Loucy (cell line): ENCODE measurements at regions not wholly inside any gene's neighbourhood (a gene's known extent, or its start where the extent isn't known, plus 50 kb on each side); places are given as distances from the start of the nearest gene placed in this dataset.

ENCODE experiments used
- CTCF ChIP-seq: fragments of 200-600 bp; sonication (generic); conservative IDR thresholded peaks from 2 replicates; pipeline ENCODE4 v1.5.1; 2014; ENCODE audit warnings: mild to moderate bottlenecking, antibody characterized with exemption, low read length
- EZH2phosphoT487 ChIP-seq: fragments of 200-600 bp; IDR thresholded peaks from 2 replicates; pipeline ENCODE4 v1.6.1; 2018; ENCODE audit warnings: antibody characterized with exemption, mild to moderate bottlenecking, moderate library complexity, borderline replicate concordance

GRCh38 chr1:37189111-37189510 is 154.8 kb upstream of the GRIK3 start:
- no peak for TF ChIP-seq CTCF
- TF ChIP-seq EZH2phosphoT487, result no peak
